Coronary artery (tissue), 2 donors: ENCODE measurements at regions not wholly inside any gene's neighbourhood (a gene's known extent, or its start where the extent isn't known, plus 50 kb on each side); places are given as distances from the start of the nearest gene placed in this dataset.
A peak's percentile ranks its signal among the peaks of the same experiment; 100 is the strongest.

Experiments used
- DNase-seq: peaks from one replicate; pipeline ENCODE4 v3.0.0-alpha.2; 2017; ENCODE audit warnings: low spot score
- H3K27ac ChIP-seq, 2 donors: fragments of 200-600 bp; sonication (generic); one replicate each; pipeline ENCODE4 v1.5.1; 2016 to 2019
- H3K4me3 ChIP-seq: fragments of 200-600 bp; sonication (generic); 2 replicates; pipeline ENCODE4 v1.5.1; 2016; ENCODE audit warnings: mild to moderate bottlenecking, moderate library complexity
- CTCF ChIP-seq: fragments of 200-600 bp; sonication (generic); IDR thresholded peaks from one replicate; pipeline ENCODE4 v1.5.1; 2019; ENCODE audit warnings: antibody characterized with exemption

DNA sequence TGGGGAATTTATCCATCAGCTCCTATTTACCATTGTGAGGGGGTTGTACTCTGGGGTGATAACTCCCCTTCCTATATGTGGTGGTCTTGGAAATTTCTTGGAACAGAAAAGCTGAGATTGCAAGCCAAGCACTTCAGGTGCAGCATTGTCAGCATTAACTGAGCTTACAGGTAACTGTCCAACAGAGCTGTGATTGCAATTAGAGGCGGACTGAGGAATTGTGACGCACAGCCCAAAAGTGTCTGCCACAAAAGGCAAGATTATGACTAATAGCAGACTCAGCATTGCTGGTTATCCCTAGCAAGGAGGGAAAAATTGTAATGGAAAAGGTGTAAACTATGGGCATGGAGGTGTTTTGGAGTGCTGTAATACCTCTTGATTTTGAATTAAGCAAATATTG, 126.1 kb upstream of the AGR3 start:
- TF ChIP-seq CTCF: no peak
- DNase-seq: no peak
- H3K4me3 ChIP-seq: no peak overlapping the region
- H3K27ac ChIP-seq: no peak overlapping the region

- TF ChIP-seq CTCF: no peak
- H3K27ac ChIP-seq: peak overlapping the region in 1 of 2 donors; percentile 72
- no peak for DNase-seq
Observed at GRCh38 chr7:17009007-17009719, 127.4 kb upstream of the AGR3 start.

GRCh38 chr7:17009933-17010332, 128.2 kb upstream of the AGR3 start:
- Histone ChIP-seq H3K4me3 (no peak overlapping the region), H3K27ac (peak overlapping the region in 1 of 2 donors; percentile 72)
- no peak for TF ChIP-seq CTCF
- no peak for DNase-seq

More at GRCh38 chr7:17009007-17009719, 127.4 kb upstream of the AGR3 start:
- no peak overlapping the region for H3K4me3 ChIP-seq

GRCh38 chr7:17010637-17011300, 129.0 kb upstream of the AGR3 start:
- DNase-seq: no peak
- no peak for TF ChIP-seq CTCF
- Histone ChIP-seq H3K4me3 (no peak overlapping the region), H3K27ac (no peak overlapping the region)

- DNase-seq: no peak
- Histone ChIP-seq H3K27ac (no peak overlapping the region), H3K4me3 (no peak overlapping the region)
- TF ChIP-seq CTCF: no peak
Observed at GRCh38 chr7:17013204-17013603, 131.4 kb upstream of the AGR3 start.

DNA sequence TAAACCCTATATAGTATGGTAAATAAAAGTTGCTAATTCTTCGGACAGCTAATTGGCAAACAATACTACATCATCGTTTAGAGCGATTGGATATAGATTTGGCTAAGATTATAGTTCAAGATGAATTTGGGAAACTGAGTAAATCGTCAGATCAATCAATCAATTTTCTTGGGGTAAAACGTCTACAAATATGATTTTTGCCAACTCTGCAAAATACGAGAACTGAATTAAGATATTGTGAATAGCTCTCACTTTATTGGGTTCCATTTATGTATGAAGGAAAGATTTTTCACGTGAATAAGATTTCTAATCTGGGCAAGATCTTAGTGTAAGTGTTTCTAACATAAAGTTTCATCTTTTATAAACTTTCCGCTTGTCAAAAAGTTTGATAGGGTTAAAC, 132.9 kb upstream of the AGR3 start:
- TF ChIP-seq CTCF: no peak

GRCh38 chr7:17015598-17016031, 133.8 kb upstream of the AGR3 start:
- TF ChIP-seq CTCF: no peak
- Histone ChIP-seq H3K4me3 (no peak overlapping the region), H3K27ac (peak overlapping the region; percentile 32 to 39)
- no peak for DNase-seq

More for the DNA sequence above, 132.9 kb upstream of the AGR3 start:
- Histone ChIP-seq H3K27ac (no peak overlapping the region), H3K4me3 (no peak overlapping the region)
- no peak for DNase-seq
